NT2/D1 (cell line): ENCODE measurements at regions not wholly inside any gene's neighbourhood (a gene's known extent, or its start where the extent isn't known, plus 50 kb on each side); places are given as distances from the start of the nearest gene placed in this dataset.

Experiments
- SUZ12 ChIP-seq: IDR thresholded peaks from 2 replicates; pipeline ENCODE4 v1.6.1; 2011; ENCODE audit not compliant: insufficient read length, insufficient read depth; ENCODE audit errors: extremely low read depth
- ZNF274 ChIP-seq: IDR thresholded peaks from 2 replicates; pipeline ENCODE4 v1.6.1; 2011; ENCODE audit warnings: mild to moderate bottlenecking, low read depth, low read length

DNA sequence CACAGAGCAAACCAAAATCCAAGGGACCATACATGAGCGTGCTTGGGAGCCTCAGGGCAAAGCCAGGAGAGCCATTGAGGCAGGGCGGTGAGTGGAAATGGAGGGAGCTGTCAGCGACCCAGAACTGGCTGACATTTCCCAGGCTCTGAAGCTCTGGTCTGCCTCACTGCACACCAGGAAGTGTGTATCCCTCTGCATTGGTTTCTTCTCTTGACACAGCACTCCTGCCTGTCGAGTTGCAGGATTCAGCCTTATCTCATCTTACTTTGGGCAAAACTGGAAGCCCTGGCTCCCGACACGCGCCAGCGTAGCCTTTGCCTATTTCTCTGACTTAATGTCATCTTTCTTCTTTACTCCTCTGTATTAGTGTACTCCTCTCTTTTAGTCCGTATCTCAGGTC is 144.7 kb upstream of the HS3ST3A1 start:
- TF ChIP-seq ZNF274 (no peak), SUZ12 (no peak)
